Astrocyte of the spinal cord (primary cell): ENCODE measurements at regions not wholly inside any gene's neighbourhood (a gene's known extent, or its start where the extent isn't known, plus 50 kb on each side); places are given as distances from the start of the nearest gene placed in this dataset.

ENCODE experiments used
- DNase-seq: peaks from one replicate; pipeline ENCODE4 v3.0.0; 2011; ENCODE audit warnings: low read depth, low spot score
- H3K4me3 ChIP-seq: 2 replicates; pipeline ENCODE4 v1.5.1; 2011; ENCODE audit warnings: low read depth, mild to moderate bottlenecking, low read length, moderate library complexity
- CTCF ChIP-seq: IDR thresholded peaks from 2 replicates; pipeline ENCODE4 v1.5.1; 2012; ENCODE audit warnings: low read depth, mild to moderate bottlenecking, low read length, inconsistent platforms
- in situ Hi-C: cut with HindIII; loops from 2 replicates; pipeline ENCODE4 v1.10.0; 2017; ENCODE audit warnings: low sequenced_read_pairs

- DNase-seq: no peak
- in situ Hi-C loops: no loop called here
These were observed 1729.2 kb upstream of the WWC1 start for GRCh38 chr5:166562246-166562645.

GRCh38 chr5:166566725-166567124 is 1724.7 kb upstream of the WWC1 start:
- no peak for DNase-seq
- in situ Hi-C loops: no loop called here
- no peak for TF ChIP-seq CTCF
- no peak overlapping the region for H3K4me3 ChIP-seq

More at GRCh38 chr5:166562246-166562645, 1729.2 kb upstream of the WWC1 start:
- H3K4me3 ChIP-seq: no peak overlapping the region
- no peak for TF ChIP-seq CTCF

GRCh38 chr5:166570865-166571264 is 1720.6 kb upstream of the WWC1 start:
- no peak overlapping the region for H3K4me3 ChIP-seq
- in situ Hi-C loops: no loop called here
- TF ChIP-seq CTCF: no peak
- no peak for DNase-seq

GRCh38 chr5:166571668-166572067 is 1719.8 kb upstream of the WWC1 start:
- in situ Hi-C loops: no loop called here
- TF ChIP-seq CTCF: no peak
- no peak for DNase-seq
- H3K4me3 ChIP-seq: no peak overlapping the region

GRCh38 chr5:166576323-166576722 is 1715.1 kb upstream of the WWC1 start:
- DNase-seq: no peak
- TF ChIP-seq CTCF: no peak
- H3K4me3 ChIP-seq: no peak overlapping the region
- in situ Hi-C loops: no loop called here

GRCh38 chr5:166581826-166582225 is 1709.6 kb upstream of the WWC1 start:
- TF ChIP-seq CTCF: no peak
- in situ Hi-C loops: no loop called here
- DNase-seq: peak; percentile 27
- H3K4me3 ChIP-seq: no peak overlapping the region

- no peak overlapping the region for H3K4me3 ChIP-seq
- no peak for DNase-seq
- no peak for TF ChIP-seq CTCF
- in situ Hi-C loops: no loop called here
These were observed 1709.0 kb upstream of the WWC1 start for GRCh38 chr5:166582416-166582815.
